ENCODE measurements at regions not wholly inside any gene's neighbourhood (a gene's known extent, or its start where the extent isn't known, plus 50 kb on each side); places are given as distances from the start of the nearest gene placed in this dataset.

DNA sequence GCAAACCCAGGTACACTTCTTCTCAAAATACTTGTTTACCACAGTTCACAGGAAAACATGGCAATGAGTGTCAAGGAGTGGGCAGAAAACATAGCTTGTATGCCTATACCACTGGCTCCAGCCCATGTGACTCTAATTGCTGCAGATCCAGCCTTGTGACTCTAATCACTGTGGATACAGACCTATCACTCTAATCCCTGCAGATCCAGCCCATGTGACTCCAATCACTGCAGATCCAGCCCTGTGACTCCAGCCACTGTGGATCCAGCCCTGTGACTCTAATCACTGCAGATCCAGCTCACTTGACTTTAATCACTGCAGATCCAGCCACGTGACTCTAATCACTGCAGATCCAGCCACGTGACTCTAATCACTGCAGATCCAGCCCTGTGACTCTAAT is 366.3 kb upstream of the IRX4 start:
- DNase-seq (ENCODE audit: low read depth): no peak

DNA sequence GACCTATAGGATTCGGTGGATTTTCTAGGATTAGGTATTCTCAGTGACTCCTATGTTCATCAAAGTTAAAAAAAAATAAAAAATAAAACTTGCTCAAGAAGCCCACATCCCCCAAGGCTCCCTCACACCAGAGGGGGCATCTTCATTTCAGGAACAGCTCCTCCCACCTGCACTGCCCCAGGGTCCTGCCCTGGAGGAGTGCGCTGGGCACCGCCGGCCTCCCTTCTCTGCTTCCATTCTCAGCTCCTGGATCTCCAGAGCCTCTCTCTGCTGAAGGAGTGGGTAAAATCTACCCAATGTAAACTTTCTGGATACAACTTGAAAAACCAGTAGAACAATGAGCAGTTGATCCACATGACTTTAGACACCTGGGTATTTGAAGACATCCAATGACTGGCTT is 359.8 kb upstream of the IRX4 start:
- DNase-seq (ENCODE audit: low read depth): no peak

DNA sequence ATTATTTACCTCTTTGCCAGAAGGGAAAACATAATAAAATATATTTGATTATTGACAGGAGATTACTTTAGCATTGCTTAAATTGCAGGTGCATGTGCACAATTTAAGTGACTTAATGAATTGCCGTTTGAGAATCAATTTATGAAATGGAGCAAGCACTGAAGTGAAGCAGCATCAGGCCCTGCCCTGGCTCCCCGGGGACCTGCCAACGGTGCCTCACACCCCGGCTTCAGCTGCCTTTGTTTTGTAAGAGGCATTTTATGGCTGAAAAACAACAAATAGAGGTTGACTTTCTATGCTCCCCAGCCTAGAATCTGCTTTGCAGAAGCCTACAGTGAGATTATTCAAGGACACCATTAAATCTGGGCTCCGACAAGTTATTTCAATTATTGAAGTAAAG is 359.1 kb upstream of the IRX4 start:
- no peak for DNase-seq (ENCODE audit: low read depth)

DNA sequence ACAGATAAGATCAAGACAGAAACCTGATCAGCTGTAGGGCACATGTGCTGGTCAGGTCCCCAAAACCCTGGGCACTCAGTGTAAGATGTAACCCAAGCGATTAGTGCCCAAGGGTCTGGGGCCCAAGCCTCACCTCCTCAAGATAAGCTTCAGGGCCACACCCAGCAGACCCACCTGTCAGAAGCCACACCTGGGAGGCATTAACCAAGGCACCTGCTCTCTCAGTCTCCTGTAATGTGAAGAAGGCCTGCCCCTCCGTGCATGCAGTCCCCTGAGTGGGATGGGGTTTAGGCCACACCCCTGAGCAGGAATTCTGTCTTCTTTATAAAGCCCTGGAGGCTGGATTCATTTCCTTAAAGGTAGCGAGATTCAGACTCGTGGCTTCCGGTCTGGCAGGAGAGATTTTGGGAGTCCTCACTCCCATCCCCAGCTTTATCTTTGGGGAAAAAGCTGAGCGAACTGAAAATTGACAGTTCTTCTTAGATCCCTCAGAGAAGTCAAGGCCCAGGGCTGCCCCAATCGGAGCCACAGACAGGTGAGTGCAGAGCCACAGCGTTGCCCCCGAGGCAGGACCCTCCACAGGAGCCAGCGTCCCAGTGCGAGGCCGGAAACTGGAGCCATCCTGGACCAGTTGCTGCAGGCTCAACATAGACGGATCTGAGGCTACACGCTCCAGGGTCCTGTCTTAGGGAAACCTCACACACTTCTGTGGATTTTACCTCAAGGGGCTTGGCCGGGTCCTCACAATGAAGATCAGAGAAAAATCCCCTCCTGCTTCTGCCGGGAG is 357.6 kb upstream of the IRX4 start:
- no peak for DNase-seq (ENCODE audit: low read depth)

GRCh38 chr5:2239201-2239910 is 356.6 kb upstream of the IRX4 start:
- DNase-seq (ENCODE audit: low read depth): peak; percentile 68

DNA sequence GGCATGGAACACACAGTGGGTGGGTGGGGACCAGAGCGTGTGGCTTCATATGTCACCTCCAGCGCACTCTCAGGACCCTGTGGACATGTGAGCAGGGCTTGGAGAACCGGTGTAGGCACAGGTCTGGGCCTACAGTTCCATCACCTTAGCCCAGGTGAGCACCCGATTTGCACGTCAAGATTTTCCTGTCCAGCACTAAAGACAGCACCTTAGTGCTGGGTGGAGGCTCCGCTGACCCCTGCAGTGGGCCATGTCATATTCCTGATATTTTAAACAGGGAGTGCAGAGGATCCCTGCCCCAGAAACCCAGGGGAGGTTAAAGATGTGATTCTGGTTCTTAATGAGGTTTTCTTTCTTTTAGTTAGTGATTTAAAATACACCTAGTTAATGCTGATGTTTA is 356.0 kb upstream of the IRX4 start:
- no peak for DNase-seq (ENCODE audit: low read depth)

DNA sequence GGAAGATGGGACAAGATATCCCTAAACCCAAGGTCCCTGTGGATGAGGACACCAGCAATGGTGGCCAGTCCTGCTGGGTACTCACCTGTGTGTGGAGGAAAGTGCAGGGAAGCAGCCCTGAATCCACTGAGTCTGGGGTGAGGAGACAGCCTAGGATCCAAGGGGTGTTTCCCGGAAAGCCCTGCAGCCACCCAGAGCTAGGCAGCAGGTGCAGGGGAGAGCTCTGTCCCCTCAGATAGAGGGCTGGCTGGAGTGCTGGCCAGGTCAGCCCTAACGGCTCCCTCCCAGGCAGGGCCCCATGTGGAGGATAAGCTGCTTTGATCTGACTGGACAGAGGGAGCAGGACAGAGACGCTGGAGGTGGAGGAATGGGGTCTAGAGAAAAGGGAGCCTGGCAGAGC is 344.7 kb upstream of the IRX4 start:
- DNase-seq (ENCODE audit: low read depth): no peak

- DNase-seq (ENCODE audit: low read depth): no peak
Measured at GRCh38 chr5:2224689-2225088, 342.0 kb upstream of the IRX4 start.

DNA sequence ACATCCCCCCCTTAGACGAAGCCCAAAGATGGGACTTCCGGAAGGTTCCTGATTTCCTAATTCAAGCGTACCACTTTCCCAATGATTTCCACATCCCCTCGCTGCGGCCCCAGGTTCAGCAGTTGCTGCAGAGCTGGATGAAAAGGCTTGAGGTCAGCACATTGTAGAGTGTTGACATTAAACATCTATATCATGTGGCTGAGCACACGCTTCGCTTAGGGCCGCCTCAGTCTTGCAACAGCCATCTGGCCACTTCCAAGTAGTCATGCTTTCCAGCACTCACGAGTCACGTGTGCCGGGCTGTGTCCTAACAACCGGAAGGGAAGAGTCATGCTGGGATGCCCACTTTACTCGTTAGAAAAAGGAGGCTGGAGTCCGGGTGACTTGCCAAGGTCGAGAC is 340.6 kb upstream of the IRX4 start:
- peak; percentile 59 for DNase-seq (ENCODE audit: low read depth)

GRCh38 chr5:2222246-2222992 is 339.7 kb upstream of the IRX4 start:
- no peak for DNase-seq (ENCODE audit: low read depth)

- no peak for DNase-seq (ENCODE audit: low read depth)
Measured at GRCh38 chr5:2221450-2221849, 338.7 kb upstream of the IRX4 start.

DNA sequence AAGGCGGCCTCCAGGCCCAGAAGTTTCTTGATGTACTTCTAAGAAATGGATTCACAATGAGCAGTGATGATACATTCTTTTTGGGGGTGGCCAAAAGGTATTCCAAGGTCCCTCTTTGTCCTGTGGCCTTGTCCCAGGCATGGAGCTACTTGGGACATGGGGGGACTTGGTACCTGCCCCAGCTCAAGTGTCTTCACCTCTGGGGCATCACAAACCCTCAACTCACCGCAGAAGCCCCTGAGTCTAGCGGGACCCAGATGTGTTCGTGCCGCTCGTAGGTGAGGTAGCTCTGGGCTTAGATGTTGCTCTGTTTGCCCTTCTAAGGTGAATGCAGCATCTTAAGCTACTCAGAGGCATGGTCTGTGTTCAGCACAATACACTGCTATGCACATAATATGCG is 338.0 kb upstream of the IRX4 start:
- no peak for DNase-seq (ENCODE audit: low read depth)

DNA sequence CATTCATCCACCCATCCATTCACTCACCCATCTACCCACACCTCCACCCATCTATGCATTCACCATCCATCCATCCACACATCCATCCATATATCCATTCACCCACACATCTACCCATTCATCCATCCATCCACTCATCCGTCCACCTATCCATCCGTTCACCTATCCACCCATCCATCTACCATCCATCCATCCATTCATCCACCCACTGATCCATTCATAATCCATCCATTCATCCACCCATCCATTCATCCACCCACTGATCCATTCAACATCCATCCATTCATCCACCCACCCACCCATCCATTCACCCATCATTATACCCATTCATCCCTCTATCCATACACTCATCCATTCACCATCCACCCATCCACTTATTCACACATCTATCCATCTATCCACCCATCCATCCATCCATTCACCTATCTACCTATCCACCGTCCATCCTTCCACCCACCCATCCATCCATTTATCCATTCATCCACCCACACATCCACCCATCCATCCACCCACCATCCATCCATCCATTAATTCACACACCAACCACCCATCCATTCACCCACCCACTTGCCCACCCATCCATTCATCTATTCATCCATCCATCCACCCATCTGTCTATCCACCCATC is 336.5 kb upstream of the IRX4 start:
- no peak for DNase-seq (ENCODE audit: low read depth)

DNA sequence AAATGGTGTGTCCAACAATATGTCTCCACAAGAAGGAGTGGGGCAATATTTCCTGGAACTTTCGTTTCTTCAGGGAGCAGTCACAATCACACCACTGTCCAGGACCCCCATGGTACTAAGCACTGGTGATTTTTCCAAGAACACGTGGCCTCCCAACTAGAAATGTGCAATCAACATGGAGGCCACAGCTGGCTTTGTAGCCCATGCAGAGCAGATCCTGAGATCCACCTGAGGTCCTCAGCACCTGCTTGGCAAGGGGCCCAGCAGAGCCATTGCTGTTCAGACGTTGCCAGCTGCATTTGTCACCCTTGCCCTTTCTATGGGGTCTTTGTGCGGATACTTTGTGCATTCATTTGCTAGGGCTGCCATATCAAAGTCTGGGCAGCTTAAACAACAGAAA is 334.5 kb upstream of the IRX4 start:
- no peak for DNase-seq (ENCODE audit: low read depth)

GRCh38 chr5:2214910-2215590 is 332.3 kb upstream of the IRX4 start:
- no peak for DNase-seq (ENCODE audit: low read depth)

GRCh38 chr5:2213121-2213730 is 330.5 kb upstream of the IRX4 start:
- no peak for DNase-seq (ENCODE audit: low read depth)

- no peak for DNase-seq (ENCODE audit: low read depth)
Measured at GRCh38 chr5:2212481-2212880, 329.8 kb upstream of the IRX4 start.

- no peak for DNase-seq (ENCODE audit: low read depth)
Measured at GRCh38 chr5:2208239-2208544, 325.5 kb upstream of the IRX4 start.

DNA sequence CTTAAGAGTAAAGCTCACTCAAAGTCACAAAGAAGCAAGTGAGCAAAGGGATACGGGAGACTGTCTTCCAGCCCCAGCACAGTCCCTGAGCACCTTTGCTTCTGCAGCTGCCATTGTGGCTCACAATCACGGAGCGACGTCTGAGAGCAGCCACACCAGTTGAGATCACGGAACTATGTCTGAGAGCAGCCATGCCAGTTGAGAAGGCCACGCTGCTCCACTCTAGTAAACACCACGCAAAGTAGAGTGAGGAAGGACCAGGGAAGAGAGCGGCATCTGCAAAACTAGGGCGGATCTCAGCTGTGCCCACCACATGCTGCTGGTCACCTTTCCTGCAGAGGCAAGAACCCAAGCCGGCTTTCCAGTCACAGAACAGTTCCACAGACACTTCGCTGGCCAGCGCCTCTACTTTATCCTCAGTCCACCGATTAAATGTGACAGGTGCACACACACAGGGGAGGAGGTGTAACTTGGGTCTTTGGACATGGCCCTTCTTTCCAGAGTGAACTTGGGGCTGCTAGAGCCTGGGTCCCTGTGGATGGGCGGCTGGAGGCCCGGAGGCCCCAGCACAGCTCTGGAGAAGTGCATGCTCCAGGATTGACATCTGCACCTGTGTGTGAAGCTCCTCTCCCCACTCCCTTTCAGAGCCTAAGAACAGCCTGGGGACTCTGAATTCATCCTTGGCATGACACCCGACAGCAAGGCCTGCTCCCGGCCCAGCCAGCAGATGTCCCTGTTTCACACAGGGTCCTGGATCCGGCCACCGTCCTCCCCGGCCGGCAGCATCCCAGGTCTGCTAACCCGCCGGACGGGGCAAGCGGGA is 324.9 kb upstream of the IRX4 start:
- DNase-seq (ENCODE audit: low read depth): peak; percentile 68

DNA sequence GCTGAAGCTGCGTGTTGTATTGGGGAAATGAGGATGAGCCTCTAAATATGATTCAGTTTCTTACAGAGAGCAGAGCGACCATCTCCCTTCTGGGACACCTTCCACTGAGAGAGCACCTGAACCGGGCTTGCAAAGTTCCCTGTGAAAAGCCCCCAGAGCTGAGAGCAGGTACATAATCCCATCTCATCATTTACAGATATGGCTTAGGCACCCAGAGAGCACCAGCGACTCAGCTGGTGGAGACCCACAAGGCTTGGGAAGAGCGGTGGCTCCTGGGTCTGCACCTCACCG is 324.3 kb upstream of the IRX4 start:
- DNase-seq (ENCODE audit: low read depth): no peak
